ENCODE measurements at regions not wholly inside any gene's neighbourhood (a gene's known extent, or its start where the extent isn't known, plus 50 kb on each side); places are given as distances from the start of the nearest gene placed in this dataset.
"Not testable (repeated sequence)": the region's sequence is repeated elsewhere in the genome, so short reads cannot be mapped to it uniquely, and the experiment has no call there.

GRCh38 chr5:124502551-124502950, 243.9 kb downstream of the ZNF608 start:
- no peak for DNase-seq

- DNase-seq = not testable (repeated sequence)
Measured at GRCh38 chr5:124499818-124500217, 246.6 kb downstream of the ZNF608 start.

GRCh38 chr5:124496968-124497367, 249.5 kb downstream of the ZNF608 start:
- DNase-seq = not testable (repeated sequence)

GRCh38 chr5:124494540-124495116, 251.8 kb downstream of the ZNF608 start:
- no peak for DNase-seq

- DNase-seq = no peak
Measured at GRCh38 chr5:124492444-124493224, 253.8 kb downstream of the ZNF608 start.

GRCh38 chr5:124490315-124490714, 256.1 kb downstream of the ZNF608 start:
- DNase-seq = not testable (repeated sequence)

- no peak for DNase-seq
Measured at GRCh38 chr5:124481419-124481818, 265.0 kb downstream of the ZNF608 start.

- no peak for DNase-seq
Measured at GRCh38 chr5:124480964-124481363, 265.5 kb downstream of the ZNF608 start.

GRCh38 chr5:124480022-124480421, 266.4 kb downstream of the ZNF608 start:
- no peak for DNase-seq

- no peak for DNase-seq
Measured at GRCh38 chr5:124478264-124478663, 268.2 kb downstream of the ZNF608 start.

- DNase-seq = no peak
Measured at GRCh38 chr5:124477577-124477976, 268.9 kb downstream of the ZNF608 start.

- no peak for DNase-seq
Measured at GRCh38 chr5:124477062-124477461, 269.4 kb downstream of the ZNF608 start.

- DNase-seq = no peak
Measured at GRCh38 chr5:124474528-124475215, 271.8 kb downstream of the ZNF608 start.

- no peak for DNase-seq
Measured at GRCh38 chr5:124468671-124469411, 277.6 kb downstream of the ZNF608 start.

- no peak for DNase-seq
Measured at GRCh38 chr5:124467745-124468144, 278.7 kb downstream of the ZNF608 start.

GRCh38 chr5:124466011-124466410, 280.4 kb downstream of the ZNF608 start:
- no peak for DNase-seq

- DNase-seq = no peak
Measured at GRCh38 chr5:124463851-124464250, 282.6 kb downstream of the ZNF608 start.

- DNase-seq = no peak
Measured at GRCh38 chr5:124462751-124463150, 283.7 kb downstream of the ZNF608 start.

GRCh38 chr5:124461941-124462340, 284.5 kb downstream of the ZNF608 start:
- no peak for DNase-seq

GRCh38 chr5:124461157-124461556, 285.3 kb downstream of the ZNF608 start:
- no peak for DNase-seq

GRCh38 chr5:124460642-124461041, 285.8 kb downstream of the ZNF608 start:
- no peak for DNase-seq

GRCh38 chr5:124459984-124460383, 286.5 kb downstream of the ZNF608 start:
- DNase-seq = no peak

GRCh38 chr5:124457901-124458300, 288.5 kb downstream of the ZNF608 start:
- no peak for DNase-seq
